GM12878 (cell line): ENCODE measurements at regions not wholly inside any gene's neighbourhood (a gene's known extent, or its start where the extent isn't known, plus 50 kb on each side); places are given as distances from the start of the nearest gene placed in this dataset.
A peak's percentile ranks its signal among the peaks of the same experiment; 100 is the strongest.

Experiments
- ATAC-seq: fragments of 200-7000 bp; cut with Tn5 transposase; 3 replicates; pipeline ENCODE4 v1.9.1; 2020; ENCODE audit warnings: mild to moderate bottlenecking, moderate library complexity
- BruUV-seq: library from RNA; stranded (reverse); fragments of 400-500 nt; replicated peaks from 2 replicates; lab custom pipeline; 2021; lab: Mats Ljungman, UMichigan
- CTCF ChIA-PET: fragments of 300-600 bp; sonication (Branson Sonifier 250); formaldehyde crosslinking; extraction: SDS; loops from one replicate; lab custom pipeline; 2021; ENCODE audit warnings: inconsistent platforms; lab: Yijun Ruan, JAX
- POLR2A ChIA-PET: fragments of 350-600 bp; formaldehyde crosslinking; extraction: SDS; loops from one replicate; lab custom pipeline; 2021; ENCODE audit warnings: inconsistent platforms; lab: Charles Lee
- RAD21 ChIA-PET: fragments of 300-600 bp; sonication (Branson Sonifier 250); formaldehyde crosslinking; loops from one replicate; lab custom pipeline; 2023; ENCODE audit warnings: antibody characterized with exemption; ENCODE audit not compliant: unreplicated experiment; lab: Charles Lee
- SMC1A ChIA-PET: fragments of 300-600 bp; sonication (Branson Sonifier 250); formaldehyde crosslinking; loops from one replicate; lab custom pipeline; 2023; ENCODE audit not compliant: unreplicated experiment, uncharacterized antibody; lab: Charles Lee
- DNase-seq: peaks from one replicate; pipeline ENCODE4 v3.0.0-alpha.2; 2011; ENCODE audit warnings: low read depth, low spot score
- FAIRE-seq: peaks from 3 replicates; lab custom pipeline; 2011; peaks lifted over from hg19 to GRCh38; lab: Jason Lieb, UNC
- H2AFZ ChIP-seq: 2 replicates; pipeline ENCODE4 v1.6.0; 2011; ENCODE audit warnings: low read depth, low read length, control low read depth; ENCODE audit not compliant: control insufficient read depth
- H3K27ac ChIP-seq: 2 replicates; pipeline ENCODE4 v1.5.1; 2011; ENCODE audit warnings: control low read depth; ENCODE audit not compliant: control insufficient read depth, insufficient read depth
- H3K27me3 ChIP-seq, 2 experiments: replicated peaks in 1 of 2; 2 replicates each; pipeline versions ENCODE4 v1.6.0 to v1.6.1; 2011; ENCODE audit warnings: low read length in 1 of 2; ENCODE audit not compliant: control insufficient read depth in 2 of 2, insufficient read depth in 2 of 2
- H3K36me3 ChIP-seq, 2 experiments: 2 replicates each; pipeline ENCODE4 v1.5.1; 2011; ENCODE audit warnings: low read length in 1 of 2; ENCODE audit not compliant: control insufficient read depth in 2 of 2, insufficient read depth in 2 of 2
- H3K4me1 ChIP-seq: 2 replicates; pipeline ENCODE4 v1.6.1; 2011; ENCODE audit warnings: mild to moderate bottlenecking, low read length, moderate library complexity, mixed read lengths; ENCODE audit not compliant: control insufficient read depth, insufficient read depth
- H3K4me2 ChIP-seq: 2 replicates; pipeline ENCODE4 v1.6.0; 2011; ENCODE audit warnings: control low read depth; ENCODE audit not compliant: control insufficient read depth, insufficient read depth
- H3K4me3 ChIP-seq: fragments of 200-600 bp; sonication (generic); 2 replicates; pipeline ENCODE4 v1.5.1; 2016
- H3K79me2 ChIP-seq: 2 replicates; pipeline ENCODE4 v1.6.0; 2011; ENCODE audit warnings: low read length; ENCODE audit not compliant: control insufficient read depth, insufficient read depth
- H3K9ac ChIP-seq: 2 replicates; pipeline ENCODE4 v1.8.0; 2011; ENCODE audit warnings: low read length, control low read depth, mixed read lengths; ENCODE audit not compliant: control insufficient read depth, insufficient read depth
- H3K9me3 ChIP-seq: replicated peaks from 3 replicates; pipeline ENCODE4 v1.5.1; 2011; ENCODE audit warnings: mild to moderate bottlenecking, low read length; ENCODE audit not compliant: control insufficient read depth, insufficient read depth
- H4K20me1 ChIP-seq: 2 replicates; pipeline ENCODE4 v1.6.0; 2011; ENCODE audit not compliant: control insufficient read depth, insufficient read depth
- BCL11A ChIP-seq: IDR thresholded peaks from 2 replicates; pipeline ENCODE4 v1.6.1; 2011; ENCODE audit warnings: low read depth, low read length
- BRCA1 ChIP-seq: IDR thresholded peaks from 2 replicates; pipeline ENCODE4 v1.6.1; 2011; ENCODE audit warnings: low read depth, low read length, improper control_type of control experiment
- ESRRA ChIP-seq: IDR thresholded peaks from 2 replicates; pipeline ENCODE4 v1.6.1; 2012; ENCODE audit warnings: mild to moderate bottlenecking, low read length, improper control_type of control experiment
- FOXK2 ChIP-seq: fragments of 450-650 bp; IDR thresholded peaks from 2 replicates; pipeline ENCODE4 v1.6.1; 2017; ENCODE audit warnings: mild to moderate bottlenecking, moderate library complexity
- FOXM1 ChIP-seq: IDR thresholded peaks from 2 replicates; pipeline ENCODE4 v1.6.1; 2012; ENCODE audit warnings: low read depth, mild to moderate bottlenecking, inconsistent platforms, low read length, moderate library complexity
- HCFC1 ChIP-seq: fragments of 150-350 bp; IDR thresholded peaks from 2 replicates; pipeline ENCODE4 v1.6.1; 2014; ENCODE audit warnings: low read length
- IRF4 ChIP-seq: IDR thresholded peaks from 2 replicates; pipeline ENCODE4 v1.6.1; 2011; ENCODE audit warnings: low read depth, low read length
- JUNB ChIP-seq: IDR thresholded peaks from 2 replicates; pipeline ENCODE4 v1.6.1; 2016; ENCODE audit warnings: antibody characterized with exemption, mild to moderate bottlenecking
- MEF2B ChIP-seq: fragments of 450-650 bp; IDR thresholded peaks from 2 replicates; pipeline ENCODE4 v1.6.1; 2018; ENCODE audit warnings: mild to moderate bottlenecking, moderate library complexity; ENCODE audit not compliant: partially characterized antibody, poor library complexity, severe bottlenecking
- PAX8 ChIP-seq: fragments of 450-650 bp; IDR thresholded peaks from 2 replicates; pipeline ENCODE4 v1.6.1; 2017; ENCODE audit warnings: mild to moderate bottlenecking, moderate library complexity
- TARDBP ChIP-seq: IDR thresholded peaks from 2 replicates; pipeline ENCODE4 v1.6.1; 2016; ENCODE audit warnings: borderline replicate concordance
- TCF3 ChIP-seq: IDR thresholded peaks from 2 replicates; pipeline ENCODE4 v1.6.1; 2012; ENCODE audit warnings: low read depth, mild to moderate bottlenecking, low read length, borderline replicate concordance; ENCODE audit not compliant: insufficient read depth
- ZBED1 ChIP-seq: IDR thresholded peaks from 2 replicates; pipeline ENCODE4 v1.6.1; 2016; ENCODE audit warnings: borderline replicate concordance
- ZBTB4 ChIP-seq: fragments of 450-650 bp; formaldehyde crosslinking; IDR thresholded peaks from 2 replicates; pipeline ENCODE4 v1.4.0; 2022; ENCODE audit warnings: mild to moderate bottlenecking, moderate library complexity
- ZNF24 ChIP-seq: fragments of 450-650 bp; IDR thresholded peaks from 2 replicates; pipeline ENCODE4 v1.6.1; 2017; ENCODE audit warnings: antibody characterized with exemption, mild to moderate bottlenecking
- ZNF622 ChIP-seq: fragments of 450-650 bp; IDR thresholded peaks from 2 replicates; pipeline ENCODE4 v1.6.1; 2017; ENCODE audit warnings: mild to moderate bottlenecking, inconsistent platforms
- ZZZ3 ChIP-seq: IDR thresholded peaks from 2 replicates; pipeline ENCODE4 v1.6.1; 2011; ENCODE audit warnings: low read depth; ENCODE audit not compliant: control insufficient read depth, insufficient read length
- WGBS: methylation state at CpG from one replicate; pipeline ENCODE4 v1.1.6; 2016; ENCODE audit warnings: low lambda C conversion rate; ENCODE audit not compliant: insufficient replicate concordance, insufficient coverage; ENCODE audit errors: missing lambda C conversion rate; 5-methylcytosine and 5-hydroxymethylcytosine counted together
- in situ Hi-C: fragments of 300-500 bp; cut with MboI; formaldehyde crosslinking; loops from 9 replicates; pipeline ENCODE4 v1.14.3; 2018; ENCODE audit warnings: mixed read lengths
- intact Hi-C: fragments of 100-400 bp; cut with micrococcal nuclease; formaldehyde crosslinking; loops from one replicate; pipeline ENCODE4 v1.14.2; 2022; ENCODE audit not compliant: unreplicated experiment
- TF ChIP-seq, protein P1 (sequence below): IDR thresholded peaks from 2 replicates; pipeline ENCODE4 v1.6.1; 2011; ENCODE audit warnings: borderline replicate concordance, low read depth, mild to moderate bottlenecking, moderate library complexity, low read length; ENCODE audit not compliant: insufficient read depth, poor library complexity, severe bottlenecking
- TF ChIP-seq, protein P2 (sequence below): IDR thresholded peaks from 2 replicates; pipeline ENCODE4 v1.6.1; 2012; ENCODE audit warnings: mild to moderate bottlenecking, low read depth, low read length

- intact Hi-C loops (no loop called here), in situ Hi-C loops (no loop called here)
- no peaks in the 10 kb centered on the region for H3K9me3 ChIP-seq
- no peak overlapping the region for H2AFZ ChIP-seq
- ChIA-PET CTCF (no interaction called here), SMC1A (interaction anchor here (1.1 kb wide), 1 partner anchor 9 kb away, joined by 4 read pairs; no protein-coding TSS in a partner anchor), RAD21 (interaction anchor here (0.7 kb wide), 1 partner anchor 699 kb away, joined by 3 read pairs; no protein-coding TSS in a partner anchor), POLR2A (no interaction called here)
- H3K4me3 ChIP-seq = no peak overlapping the region
- no TSS peak for BruUV-seq
- H3K27me3 ChIP-seq = no peaks in the 10 kb centered on the region
- DNase-seq (peak; percentile 3), FAIRE-seq (no peak), ATAC-seq (peak; percentile 81)
- no peaks in the 10 kb centered on the region for H3K36me3 ChIP-seq
- no peaks in the 10 kb centered on the region for H4K20me1 ChIP-seq
- H3K4me2 ChIP-seq = no peak overlapping the region
- H3K79me2 ChIP-seq = no peaks in the 10 kb centered on the region
- 0% methylated on average over 1 of the region's 1 CpG for WGBS
- H3K9ac ChIP-seq = no peak overlapping the region
- no peaks in the 10 kb centered on the region for H3K4me1 ChIP-seq
- no peak overlapping the region for H3K27ac ChIP-seq
- TF ChIP-seq FOXK2 (no peak), BCL11A (peak; percentile 55; the same call in 1 of the 2 replicates), TCF3 (no peak), PAX8 (no peak), JUNB (peak; percentile 40; the same call in 1 of the 2 replicates), TARDBP (no peak), MEF2B (peak; percentile 34), HCFC1 (no peak), ZZZ3 (no peak), ESRRA (no peak), ZBED1 (no peak), IRF4 (no peak), ZNF24 (0 out of 2 replicates have a peak, but pooled peaks have one; percentile 71), ZNF622 (no peak), ZBTB4 (CRISPR knock-in tag) (no peak), BRCA1 (no peak), FOXM1 (no peak)
- TF ChIP-seq, protein P1, sequence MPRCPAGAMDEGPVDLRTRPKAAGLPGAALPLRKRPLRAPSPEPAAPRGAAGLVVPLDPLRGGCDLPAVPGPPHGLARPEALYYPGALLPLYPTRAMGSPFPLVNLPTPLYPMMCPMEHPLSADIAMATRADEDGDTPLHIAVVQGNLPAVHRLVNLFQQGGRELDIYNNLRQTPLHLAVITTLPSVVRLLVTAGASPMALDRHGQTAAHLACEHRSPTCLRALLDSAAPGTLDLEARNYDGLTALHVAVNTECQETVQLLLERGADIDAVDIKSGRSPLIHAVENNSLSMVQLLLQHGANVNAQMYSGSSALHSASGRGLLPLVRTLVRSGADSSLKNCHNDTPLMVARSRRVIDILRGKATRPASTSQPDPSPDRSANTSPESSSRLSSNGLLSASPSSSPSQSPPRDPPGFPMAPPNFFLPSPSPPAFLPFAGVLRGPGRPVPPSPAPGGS = no peak
- TF ChIP-seq, protein P2, sequence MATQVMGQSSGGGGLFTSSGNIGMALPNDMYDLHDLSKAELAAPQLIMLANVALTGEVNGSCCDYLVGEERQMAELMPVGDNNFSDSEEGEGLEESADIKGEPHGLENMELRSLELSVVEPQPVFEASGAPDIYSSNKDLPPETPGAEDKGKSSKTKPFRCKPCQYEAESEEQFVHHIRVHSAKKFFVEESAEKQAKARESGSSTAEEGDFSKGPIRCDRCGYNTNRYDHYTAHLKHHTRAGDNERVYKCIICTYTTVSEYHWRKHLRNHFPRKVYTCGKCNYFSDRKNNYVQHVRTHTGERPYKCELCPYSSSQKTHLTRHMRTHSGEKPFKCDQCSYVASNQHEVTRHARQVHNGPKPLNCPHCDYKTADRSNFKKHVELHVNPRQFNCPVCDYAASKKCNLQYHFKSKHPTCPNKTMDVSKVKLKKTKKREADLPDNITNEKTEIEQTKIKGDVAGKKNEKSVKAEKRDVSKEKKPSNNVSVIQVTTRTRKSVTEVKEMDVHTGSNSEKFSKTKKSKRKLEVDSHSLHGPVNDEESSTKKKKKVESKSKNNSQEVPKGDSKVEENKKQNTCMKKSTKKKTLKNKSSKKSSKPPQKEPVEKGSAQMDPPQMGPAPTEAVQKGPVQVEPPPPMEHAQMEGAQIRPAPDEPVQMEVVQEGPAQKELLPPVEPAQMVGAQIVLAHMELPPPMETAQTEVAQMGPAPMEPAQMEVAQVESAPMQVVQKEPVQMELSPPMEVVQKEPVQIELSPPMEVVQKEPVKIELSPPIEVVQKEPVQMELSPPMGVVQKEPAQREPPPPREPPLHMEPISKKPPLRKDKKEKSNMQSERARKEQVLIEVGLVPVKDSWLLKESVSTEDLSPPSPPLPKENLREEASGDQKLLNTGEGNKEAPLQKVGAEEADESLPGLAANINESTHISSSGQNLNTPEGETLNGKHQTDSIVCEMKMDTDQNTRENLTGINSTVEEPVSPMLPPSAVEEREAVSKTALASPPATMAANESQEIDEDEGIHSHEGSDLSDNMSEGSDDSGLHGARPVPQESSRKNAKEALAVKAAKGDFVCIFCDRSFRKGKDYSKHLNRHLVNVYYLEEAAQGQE = no peak
These were observed 697.2 kb upstream of the CITED2 start for GRCh38 chr6:140071601-140072062.
